ENCODE measurements at regions not wholly inside any gene's neighbourhood (a gene's known extent, or its start where the extent isn't known, plus 50 kb on each side); places are given as distances from the start of the nearest gene placed in this dataset.

GRCh38 chr4:141538001-141538400 is 98.4 kb upstream of the IL15 start:
- TF ChIP-seq L3MBTL2 (IDR thresholded peaks at IDR 0.05) (no peak), ZNF133 (CRISPR knock-in tag; IDR thresholded peaks at IDR 0.05) (no peak), IFI16 (CRISPR knock-in tag; IDR thresholded peaks at IDR 0.05) (no peak), HNRNPH1 (optimal IDR thresholded peaks at IDR 0.05; ENCODE audit: low read depth, low read length) (no peak), ZNF239 (CRISPR knock-in tag; IDR thresholded peaks at IDR 0.05) (no peak)
